Activated naive CD8-positive, alpha-beta T cell treated with anti-CD3 and anti-CD28 coated beads, Interleukin-2, amount 10 ng/mL, durations not matched to agents 7 days and 5 days (primary cell): ENCODE measurements at regions not wholly inside any gene's neighbourhood (a gene's known extent, or its start where the extent isn't known, plus 50 kb on each side); places are given as distances from the start of the nearest gene placed in this dataset.

ENCODE experiments used
- ATAC-seq: fragments of 150-1000 bp; cut with Tn5 transposase; one replicate; pipeline ENCODE4 v1.10.0; 2021; ENCODE audit warnings: low read depth, moderate library complexity
- POLR2A ChIA-PET: fragments of 350-600 bp; sonication (Branson Sonifier 250); formaldehyde crosslinking; loops from one replicate; lab custom pipeline; 2021; ENCODE audit warnings: antibody characterized with exemption; lab: Charles Lee
- DNase-seq: peaks from one replicate; pipeline ENCODE4 v3.0.0; 2021
- H3K27ac Mint-ChIP-seq: one replicate; pipeline ENCODE4 v1.8.0; 2022; ENCODE audit warnings: mild to moderate bottlenecking, mixed read lengths
- H3K27me3 Mint-ChIP-seq: one replicate; pipeline ENCODE4 v1.8.0; 2022; ENCODE audit warnings: mild to moderate bottlenecking, moderate library complexity, mixed read lengths
- H3K36me3 Mint-ChIP-seq: one replicate; pipeline ENCODE4 v1.8.0; 2021; ENCODE audit warnings: mild to moderate bottlenecking, mixed read lengths
- H3K4me1 Mint-ChIP-seq: one replicate; pipeline ENCODE4 v1.8.0; 2021; ENCODE audit warnings: mixed read lengths
- H3K4me3 Mint-ChIP-seq: one replicate; pipeline ENCODE4 v1.8.0; 2022; ENCODE audit warnings: mild to moderate bottlenecking, moderate library complexity, mixed read lengths
- H3K9me3 Mint-ChIP-seq: one replicate; pipeline ENCODE4 v1.8.0; 2021; ENCODE audit warnings: mixed read lengths

- DNase-seq (no peak), ATAC-seq (no peak)
- Mint-ChIP-seq H3K27me3 (peaks cover 2% of the 10 kb centered on the region), H3K9me3 (no peaks in the 10 kb centered on the region), H3K4me1 (peaks cover 4% of the 10 kb centered on the region), H3K4me3 (no peak overlapping the region), H3K36me3 (no peaks in the 10 kb centered on the region), H3K27ac (no peak overlapping the region)
- POLR2A ChIA-PET = no interaction called here
Measured at GRCh38 chr2:62293490-62294271, 97.8 kb downstream of the B3GNT2 start.

GRCh38 chr2:62293151-62293489 is 97.2 kb downstream of the B3GNT2 start:
- ATAC-seq (no peak), DNase-seq (no peak)
- H3K36me3 Mint-ChIP-seq = no peaks in the 10 kb centered on the region
- H3K9me3 Mint-ChIP-seq = no peaks in the 10 kb centered on the region
- peaks cover 2% of the 10 kb centered on the region for H3K27me3 Mint-ChIP-seq
- peaks cover 8% of the 10 kb centered on the region for H3K4me1 Mint-ChIP-seq
- H3K4me3 Mint-ChIP-seq = no peak overlapping the region
- H3K27ac Mint-ChIP-seq = no peak overlapping the region
- POLR2A ChIA-PET = no interaction called here

- Mint-ChIP-seq H3K4me3 (no peak overlapping the region), H3K27me3 (peaks cover 2% of the 10 kb centered on the region), H3K27ac (no peak overlapping the region)
Measured at GRCh38 chr2:62292190-62292589, 96.3 kb downstream of the B3GNT2 start.

GRCh38 chr2:62291517-62292137 is 95.7 kb downstream of the B3GNT2 start:
- H3K27ac Mint-ChIP-seq = no peak overlapping the region
- no peaks in the 10 kb centered on the region for H3K36me3 Mint-ChIP-seq
- DNase-seq (no peak), ATAC-seq (no peak)
- POLR2A ChIA-PET = no interaction called here
- no peaks in the 10 kb centered on the region for H3K27me3 Mint-ChIP-seq
- peaks cover 3% of the 10 kb centered on the region for H3K9me3 Mint-ChIP-seq
- H3K4me1 Mint-ChIP-seq = peaks cover 15% of the 10 kb centered on the region
- H3K4me3 Mint-ChIP-seq = no peak overlapping the region

More at GRCh38 chr2:62292190-62292589, 96.3 kb downstream of the B3GNT2 start:
- Mint-ChIP-seq H3K9me3 (peaks cover 3% of the 10 kb centered on the region), H3K36me3 (no peaks in the 10 kb centered on the region), H3K4me1 (peaks cover 15% of the 10 kb centered on the region)
- no peak for DNase-seq
- ATAC-seq = no peak
- POLR2A ChIA-PET = no interaction called here

GRCh38 chr2:62291052-62291451 is 95.1 kb downstream of the B3GNT2 start:
- no peaks in the 10 kb centered on the region for H3K27me3 Mint-ChIP-seq
- H3K9me3 Mint-ChIP-seq = peaks cover 3% of the 10 kb centered on the region
- no peak overlapping the region for H3K4me3 Mint-ChIP-seq
- H3K27ac Mint-ChIP-seq = no peak overlapping the region
- H3K4me1 Mint-ChIP-seq = peaks cover 15% of the 10 kb centered on the region
- H3K36me3 Mint-ChIP-seq = peaks cover 2% of the 10 kb centered on the region
- POLR2A ChIA-PET = no interaction called here
- ATAC-seq = no peak
- DNase-seq = no peak

GRCh38 chr2:62287899-62288880 is 92.3 kb downstream of the B3GNT2 start:
- Mint-ChIP-seq H3K36me3 (peaks cover 10% of the 10 kb centered on the region), H3K27me3 (no peaks in the 10 kb centered on the region), H3K4me3 (peak overlapping the region; percentile 22), H3K9me3 (peaks cover 19% of the 10 kb centered on the region), H3K27ac (peak overlapping the region; percentile 70), H3K4me1 (peaks cover 15% of the 10 kb centered on the region)
- peak; percentile 39 for ATAC-seq
- no peak for DNase-seq
- POLR2A ChIA-PET = interaction anchor here (1.0 kb wide), 1 partner anchor 92 kb away, joined by 3 read pairs; the partner anchor contains the start of gene B3GNT2

GRCh38 chr2:62287282-62287681 is 91.4 kb downstream of the B3GNT2 start:
- ATAC-seq (no peak), DNase-seq (no peak)
- Mint-ChIP-seq H3K27ac (no peak overlapping the region), H3K4me3 (no peak overlapping the region), H3K4me1 (peaks cover 15% of the 10 kb centered on the region), H3K27me3 (no peaks in the 10 kb centered on the region), H3K36me3 (peaks cover 10% of the 10 kb centered on the region), H3K9me3 (peaks cover 20% of the 10 kb centered on the region)
- POLR2A ChIA-PET = interaction anchor here (1.0 kb wide), 1 partner anchor 92 kb away, joined by 3 read pairs; the partner anchor contains the start of gene B3GNT2

- Mint-ChIP-seq H3K27ac (no peak overlapping the region), H3K4me3 (no peak overlapping the region), H3K4me1 (peaks cover 12% of the 10 kb centered on the region), H3K27me3 (no peaks in the 10 kb centered on the region), H3K9me3 (peaks cover 21% of the 10 kb centered on the region), H3K36me3 (peaks cover 10% of the 10 kb centered on the region)
- POLR2A ChIA-PET = no interaction called here
- DNase-seq = no peak
- ATAC-seq = no peak
Measured at GRCh38 chr2:62286089-62286785, 90.3 kb downstream of the B3GNT2 start.

GRCh38 chr2:62284980-62285379 is 89.1 kb downstream of the B3GNT2 start:
- Mint-ChIP-seq H3K27ac (no peak overlapping the region), H3K9me3 (peaks cover 23% of the 10 kb centered on the region), H3K27me3 (no peaks in the 10 kb centered on the region), H3K36me3 (peaks cover 21% of the 10 kb centered on the region), H3K4me3 (no peak overlapping the region), H3K4me1 (peaks cover 12% of the 10 kb centered on the region)
- DNase-seq = no peak
- ATAC-seq = no peak
- POLR2A ChIA-PET = no interaction called here

GRCh38 chr2:62284471-62284870 is 88.6 kb downstream of the B3GNT2 start:
- POLR2A ChIA-PET = no interaction called here
- Mint-ChIP-seq H3K27me3 (no peaks in the 10 kb centered on the region), H3K27ac (no peak overlapping the region), H3K4me1 (peaks cover 12% of the 10 kb centered on the region), H3K36me3 (peaks cover 24% of the 10 kb centered on the region), H3K9me3 (peaks cover 25% of the 10 kb centered on the region), H3K4me3 (no peak overlapping the region)
- ATAC-seq = no peak
- no peak for DNase-seq

GRCh38 chr2:62283147-62283546 is 87.2 kb downstream of the B3GNT2 start:
- ATAC-seq (no peak), DNase-seq (no peak)
- H3K36me3 Mint-ChIP-seq = peaks cover 34% of the 10 kb centered on the region
- H3K27me3 Mint-ChIP-seq = no peaks in the 10 kb centered on the region
- H3K4me1 Mint-ChIP-seq = peaks cover 7% of the 10 kb centered on the region
- POLR2A ChIA-PET = no interaction called here
- H3K9me3 Mint-ChIP-seq = peaks cover 34% of the 10 kb centered on the region
- no peak overlapping the region for H3K27ac Mint-ChIP-seq
- H3K4me3 Mint-ChIP-seq = no peak overlapping the region

GRCh38 chr2:62281663-62282062 is 85.7 kb downstream of the B3GNT2 start:
- POLR2A ChIA-PET = interaction anchor here (0.6 kb wide), 1 partner anchor 58 kb away, joined by 4 read pairs; no protein-coding TSS in a partner anchor
- H3K27ac Mint-ChIP-seq = no peak overlapping the region
- H3K9me3 Mint-ChIP-seq = peaks cover 37% of the 10 kb centered on the region
- no peaks in the 10 kb centered on the region for H3K27me3 Mint-ChIP-seq
- no peaks in the 10 kb centered on the region for H3K4me1 Mint-ChIP-seq
- no peak for ATAC-seq
- no peak for DNase-seq
- H3K4me3 Mint-ChIP-seq = no peak overlapping the region
- peaks cover 40% of the 10 kb centered on the region for H3K36me3 Mint-ChIP-seq

- no peaks in the 10 kb centered on the region for H3K27me3 Mint-ChIP-seq
- no peaks in the 10 kb centered on the region for H3K4me1 Mint-ChIP-seq
- peaks cover 25% of the 10 kb centered on the region for H3K9me3 Mint-ChIP-seq
- no peak for DNase-seq
- H3K27ac Mint-ChIP-seq = no peak overlapping the region
- H3K4me3 Mint-ChIP-seq = no peak overlapping the region
- POLR2A ChIA-PET = no interaction called here
- H3K36me3 Mint-ChIP-seq = peaks cover 33% of the 10 kb centered on the region
- no peak for ATAC-seq
Measured at GRCh38 chr2:62277688-62278087, 81.8 kb downstream of the B3GNT2 start.
